ENCODE measurements at regions not wholly inside any gene's neighbourhood (a gene's known extent, or its start where the extent isn't known, plus 50 kb on each side); places are given as distances from the start of the nearest gene placed in this dataset.

GRCh38 chr1:223012176-223012788 is 130.8 kb downstream of the TLR5 start:
- 92% methylated on average over 6 of the region's 6 CpGs for WGBS
- H3K9me3 ChIP-seq = no peaks in the 10 kb centered on the region
- no peaks in the 10 kb centered on the region for H3K27me3 ChIP-seq (replicated peaks; ENCODE audit: insufficient read depth)
- no peak for DNase-seq (ENCODE audit: low spot score)
- H3K36me3 ChIP-seq = no peaks in the 10 kb centered on the region
- intact Hi-C loops (cut with DNase I) = no loop called here
- H3K27ac ChIP-seq = no peak overlapping the region
- H3K4me3 ChIP-seq = no peak overlapping the region
- H3K4me1 ChIP-seq (replicated peaks) = no peaks in the 10 kb centered on the region
- TF ChIP-seq POLR2A (IDR thresholded peaks at IDR 0.05) (no peak), CTCF (IDR thresholded peaks at IDR 0.05) (no peak), POLR2AphosphoS5 (IDR thresholded peaks at IDR 0.05) (no peak)

GRCh38 chr1:223012938-223013337 is 130.1 kb downstream of the TLR5 start:
- H3K27me3 ChIP-seq (replicated peaks; ENCODE audit: insufficient read depth) = no peaks in the 10 kb centered on the region
- H3K9me3 ChIP-seq = no peaks in the 10 kb centered on the region
- 85% methylated on average over 2 of the region's 2 CpGs for WGBS
- TF ChIP-seq POLR2A (IDR thresholded peaks at IDR 0.05) (no peak), POLR2AphosphoS5 (IDR thresholded peaks at IDR 0.05) (no peak), CTCF (IDR thresholded peaks at IDR 0.05) (no peak)
- H3K4me3 ChIP-seq = no peak overlapping the region
- no peaks in the 10 kb centered on the region for H3K4me1 ChIP-seq (replicated peaks)
- intact Hi-C loops (cut with DNase I) = no loop called here
- no peak for DNase-seq (ENCODE audit: low spot score)
- H3K36me3 ChIP-seq = no peaks in the 10 kb centered on the region
- no peak overlapping the region for H3K27ac ChIP-seq

GRCh38 chr1:223014142-223014873 is 128.7 kb downstream of the TLR5 start:
- Histone ChIP-seq H3K27ac (no peak overlapping the region), H3K4me1 (replicated peaks) (no peaks in the 10 kb centered on the region), H3K9me3 (no peaks in the 10 kb centered on the region), H3K4me3 (no peak overlapping the region), H3K27me3 (replicated peaks; ENCODE audit: insufficient read depth) (no peaks in the 10 kb centered on the region), H3K36me3 (no peaks in the 10 kb centered on the region)
- TF ChIP-seq POLR2A (IDR thresholded peaks at IDR 0.05) = no peak
- TF ChIP-seq POLR2AphosphoS5 (IDR thresholded peaks at IDR 0.05) = no peak
- no peak for TF ChIP-seq CTCF (IDR thresholded peaks at IDR 0.05)
- DNase-seq (ENCODE audit: low spot score) = no peak
- 98% methylated on average over 4 of the region's 4 CpGs for WGBS
- intact Hi-C loops (cut with DNase I) = no loop called here

- H3K4me3 ChIP-seq = no peak overlapping the region
- intact Hi-C loops (cut with DNase I) = no loop called here
- TF ChIP-seq CTCF (IDR thresholded peaks at IDR 0.05) (no peak), POLR2AphosphoS5 (IDR thresholded peaks at IDR 0.05) (no peak), POLR2A (IDR thresholded peaks at IDR 0.05) (no peak)
- H3K27ac ChIP-seq = no peak overlapping the region
- H3K27me3 ChIP-seq (replicated peaks; ENCODE audit: insufficient read depth) = no peaks in the 10 kb centered on the region
- H3K36me3 ChIP-seq = no peaks in the 10 kb centered on the region
- H3K9me3 ChIP-seq = no peaks in the 10 kb centered on the region
- WGBS = 94% methylated on average over 1 of the region's 1 CpG
- no peaks in the 10 kb centered on the region for H3K4me1 ChIP-seq (replicated peaks)
- no peak for DNase-seq (ENCODE audit: low spot score)
These were observed 126.7 kb downstream of the TLR5 start for GRCh38 chr1:223016381-223016780.

- Histone ChIP-seq H3K4me1 (replicated peaks) (no peaks in the 10 kb centered on the region), H3K27me3 (replicated peaks; ENCODE audit: insufficient read depth) (no peaks in the 10 kb centered on the region), H3K9me3 (no peaks in the 10 kb centered on the region), H3K4me3 (no peak overlapping the region), H3K36me3 (no peaks in the 10 kb centered on the region), H3K27ac (no peak overlapping the region)
- TF ChIP-seq POLR2A (IDR thresholded peaks at IDR 0.05) (no peak), CTCF (IDR thresholded peaks at IDR 0.05) (no peak), POLR2AphosphoS5 (IDR thresholded peaks at IDR 0.05) (no peak)
- intact Hi-C loops (cut with DNase I) = no loop called here
- DNase-seq (ENCODE audit: low spot score) = no peak
- 96% methylated on average over 6 of the region's 6 CpGs for WGBS
These were observed 126.2 kb downstream of the TLR5 start for GRCh38 chr1:223016890-223017289.
